Spleen (tissue), 11 donors: ENCODE measurements at regions not wholly inside any gene's neighbourhood (a gene's known extent, or its start where the extent isn't known, plus 50 kb on each side); places are given as distances from the start of the nearest gene placed in this dataset.

Experiments used
- DNase-seq: peaks from one replicate; pipeline ENCODE4 v3.0.0-alpha.2; 2020
- H3K27ac ChIP-seq, 8 donors: fragments of 200-600 bp; sonication (generic) in 7 of 8; 1 replicate in 4 of 8; 2 replicates in 4 of 8; pipeline versions ENCODE4 v1.5.0 to v1.8.0; 2016 to 2021; ENCODE audit warnings: inconsistent platforms in 4 of 8, mild to moderate bottlenecking in 4 of 8, moderate library complexity in 1 of 8
- H3K27me3 ChIP-seq, 7 donors: fragments of 200-600 bp; sonication (generic) in 6 of 7; replicated peaks in 1 of 7; 1 replicate in 4 of 7; 2 replicates in 3 of 7; pipeline versions ENCODE4 v1.5.0 to v1.8.0; 2016 to 2021; ENCODE audit warnings: inconsistent platforms in 3 of 7, mild to moderate bottlenecking in 1 of 7
- H3K36me3 ChIP-seq, 6 donors: fragments of 200-600 bp; sonication (generic) in 5 of 6; 1 replicate in 4 of 6; 2 replicates in 2 of 6; pipeline versions ENCODE4 v1.5.0 to v1.8.0; 2016 to 2021; ENCODE audit warnings: inconsistent platforms in 2 of 6
- H3K4me1 ChIP-seq, 6 donors: fragments of 200-600 bp; sonication (generic) in 5 of 6; 1 replicate in 3 of 6; 2 replicates in 3 of 6; pipeline versions ENCODE4 v1.5.0 to v1.8.0; 2016 to 2021; ENCODE audit warnings: inconsistent platforms in 3 of 6
- H3K4me3 ChIP-seq, 8 donors: fragments of 200-600 bp; sonication (generic) in 7 of 8; 1 replicate in 4 of 8; 2 replicates in 4 of 8; pipeline versions ENCODE4 v1.5.0 to v1.8.0; 2016 to 2021; ENCODE audit warnings: inconsistent platforms in 4 of 8, mild to moderate bottlenecking in 4 of 8, moderate library complexity in 2 of 8
- H3K9me3 ChIP-seq, 8 donors: fragments of 200-600 bp; sonication (generic) in 7 of 8; 1 replicate in 4 of 8; 2 replicates in 4 of 8; pipeline versions ENCODE4 v1.5.0 to v1.8.0; 2016 to 2021; ENCODE audit warnings: inconsistent platforms in 4 of 8
- CTCF ChIP-seq, 11 experiments: fragments of 200-600 bp in 7 of 11; fragments of 450-650 bp in 4 of 11; sonication (generic) in 4 of 11; IDR thresholded peaks in 8 of 11; conservative IDR thresholded peaks in 3 of 11; 1 replicate in 7 of 11; 2 replicates in 4 of 11; pipeline versions ENCODE4 v1.4.0 to v1.8.0; 2016 to 2021; ENCODE audit warnings: antibody characterized with exemption in 11 of 11, inconsistent platforms in 4 of 11, mild to moderate bottlenecking in 1 of 11
- POLR2A ChIP-seq, 3 donors: fragments of 450-650 bp; IDR thresholded peaks; one replicate each; pipeline ENCODE4 v1.5.1; 2017; ENCODE audit warnings: antibody characterized with exemption in 3 of 3, mild to moderate bottlenecking in 1 of 3
- POLR2AphosphoS5 ChIP-seq, 3 donors: sonication (generic); formaldehyde crosslinking; IDR thresholded peaks; one replicate each; pipeline ENCODE4 v1.5.1; 2017; ENCODE audit warnings: antibody characterized with exemption in 3 of 3
- WGBS, 5 donors: extraction: QIAGEN DNeasy Blood & Tissue Kit in 3 of 5; methylation state at CpG; one replicate each; pipeline versions ENCODE4 v1.1.5 to v1.1.7; 2013 to 2018; 5-methylcytosine and 5-hydroxymethylcytosine counted together
- intact Hi-C: fragments of 100-400 bp; cut with DNase I; formaldehyde crosslinking; loops from one replicate; pipeline ENCODE4 v1.15.0; 2023; ENCODE audit warnings: low total_unique reads
- donor health status: healthy with polysubstance abuse.
- donor health status: DM: no; HTN: no; CAD: no; lungs with moderate emphysema.
- donor health status: DM: no; HTN: no; CAD: no.
- donor health status: Bipolar disorder and iron deficiency.
- donor health status: healthy.
- donor health status: DM: no; HTN: no; CAD: no.
- donor health status: DM: yes; HTN: yes; CAD: no.

GRCh38 chr7:69025249-69025648, 573.0 kb upstream of the AUTS2 start:
- Histone ChIP-seq H3K9me3 (peaks cover 0 to 32% (median 3%) of the 10 kb centered on the region in 8 donors), H3K36me3 (no peaks in the 10 kb centered on the region), H3K27ac (no peak overlapping the region), H3K27me3 (no peaks in the 10 kb centered on the region), H3K4me1 (no peaks in the 10 kb centered on the region), H3K4me3 (no peak overlapping the region)
- DNase-seq, result no peak
- TF ChIP-seq POLR2AphosphoS5 (IDR thresholded peaks at IDR 0.05), result no peak
- no peak for TF ChIP-seq POLR2A (IDR thresholded peaks at IDR 0.05)
- no peak for TF ChIP-seq CTCF (IDR thresholded peaks at IDR 0.05 in 8 of 11, conservative IDR thresholded peaks at IDR 0.05 in 3 of 11)
- intact Hi-C loops, result no loop called here
- 38 to 64% (median 54%) methylated on average over 5 of the region's 5 CpGs for whole genome bisulfite sequencing, 5 donors

GRCh38 chr7:69032848-69033247, 565.4 kb upstream of the AUTS2 start:
- TF ChIP-seq CTCF (IDR thresholded peaks at IDR 0.05 in 8 of 11, conservative IDR thresholded peaks at IDR 0.05 in 3 of 11), result no peak
- TF ChIP-seq POLR2AphosphoS5 (IDR thresholded peaks at IDR 0.05), result no peak
- no peak for TF ChIP-seq POLR2A (IDR thresholded peaks at IDR 0.05)
- Histone ChIP-seq H3K4me3 (no peak overlapping the region), H3K27me3 (no peaks in the 10 kb centered on the region), H3K27ac (no peak overlapping the region), H3K36me3 (no peaks in the 10 kb centered on the region), H3K4me1 (no peaks in the 10 kb centered on the region), H3K9me3 (peaks cover 0 to 14% (median 0%) of the 10 kb centered on the region in 8 donors)
- no peak for DNase-seq
- 82 to 89% (median 83%) methylated on average over 4 of the region's 4 CpGs for whole genome bisulfite sequencing, 5 donors
- intact Hi-C loops, result no loop called here

GRCh38 chr7:69035826-69036225, 562.4 kb upstream of the AUTS2 start:
- Histone ChIP-seq H3K27me3 (no peaks in the 10 kb centered on the region), H3K9me3 (peaks cover 0 to 4% (median 0%) of the 10 kb centered on the region in 8 donors), H3K27ac (no peak overlapping the region), H3K36me3 (no peaks in the 10 kb centered on the region), H3K4me3 (no peak overlapping the region), H3K4me1 (no peaks in the 10 kb centered on the region)
- no peak for DNase-seq
- TF ChIP-seq POLR2A (IDR thresholded peaks at IDR 0.05) (no peak), POLR2AphosphoS5 (IDR thresholded peaks at IDR 0.05) (no peak), CTCF (IDR thresholded peaks at IDR 0.05 in 8 of 11, conservative IDR thresholded peaks at IDR 0.05 in 3 of 11) (no peak)
- 83 to 88% (median 85%) methylated on average over 7 of the region's 7 CpGs for WGBS, 5 donors
- intact Hi-C loops, result no loop called here

- Histone ChIP-seq H3K27me3 (no peaks in the 10 kb centered on the region), H3K36me3 (no peaks in the 10 kb centered on the region), H3K4me3 (no peak overlapping the region), H3K27ac (no peak overlapping the region), H3K9me3 (peaks cover 0 to 8% (median 0%) of the 10 kb centered on the region in 8 donors), H3K4me1 (no peaks in the 10 kb centered on the region)
- TF ChIP-seq POLR2A (IDR thresholded peaks at IDR 0.05) (no peak), POLR2AphosphoS5 (IDR thresholded peaks at IDR 0.05) (no peak), CTCF (IDR thresholded peaks at IDR 0.05 in 8 of 11, conservative IDR thresholded peaks at IDR 0.05 in 3 of 11) (no peak)
- intact Hi-C loops, result no loop called here
- DNase-seq, result no peak
- 72 to 93% (median 85%) methylated on average over 7 of the region's 7 CpGs for WGBS, 5 donors
Observed at GRCh38 chr7:69036301-69036700, 562.0 kb upstream of the AUTS2 start.
